HG02938 (cell line): ENCODE measurements at regions not wholly inside any gene's neighbourhood (a gene's known extent, or its start where the extent isn't known, plus 50 kb on each side); places are given as distances from the start of the nearest gene placed in this dataset.

Source experiments
- ATAC-seq: cut with Tn5 transposase; IDR thresholded peaks from one replicate; pipeline ENCODE4 v1.9.1; 2021; ENCODE audit warnings: mild to moderate bottlenecking, moderate library complexity; ENCODE audit not compliant: unreplicated experiment

- ATAC-seq: no peak
Measured at GRCh38 chr3:148075771-148076716, 621.7 kb upstream of the AGTR1 start.

DNA sequence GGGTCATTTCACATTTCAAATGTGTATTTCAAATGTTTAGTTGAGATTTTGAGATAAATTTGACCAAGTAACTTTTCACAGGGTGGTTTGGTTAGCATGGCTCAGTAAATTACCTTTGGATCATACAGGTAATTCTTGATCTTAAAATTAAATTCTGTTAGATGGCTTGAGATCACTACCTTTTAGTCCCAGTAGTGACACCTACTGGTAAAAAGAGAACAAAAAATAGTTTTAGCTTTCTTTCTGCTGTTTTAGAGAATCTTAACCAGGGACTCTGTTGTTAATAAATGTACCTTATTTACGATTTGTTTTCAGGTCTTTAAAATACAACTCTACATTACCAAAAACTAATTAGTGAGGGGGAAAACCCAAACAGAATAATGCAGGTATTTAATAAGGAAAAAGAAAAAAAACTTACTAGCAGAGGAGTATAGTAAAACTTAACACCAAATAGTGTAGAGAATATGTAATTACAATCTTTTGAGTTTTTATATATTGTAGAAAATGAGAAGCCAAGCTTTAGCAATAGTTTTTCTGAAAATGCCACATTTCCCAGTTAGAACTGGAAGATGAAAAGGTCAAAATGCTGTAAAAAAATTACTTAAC, 620.3 kb upstream of the AGTR1 start:
- ATAC-seq: no peak

GRCh38 chr3:148077965-148078364, 619.7 kb upstream of the AGTR1 start:
- no peak for ATAC-seq

GRCh38 chr3:148078658-148079057, 619.0 kb upstream of the AGTR1 start:
- no peak for ATAC-seq

DNA sequence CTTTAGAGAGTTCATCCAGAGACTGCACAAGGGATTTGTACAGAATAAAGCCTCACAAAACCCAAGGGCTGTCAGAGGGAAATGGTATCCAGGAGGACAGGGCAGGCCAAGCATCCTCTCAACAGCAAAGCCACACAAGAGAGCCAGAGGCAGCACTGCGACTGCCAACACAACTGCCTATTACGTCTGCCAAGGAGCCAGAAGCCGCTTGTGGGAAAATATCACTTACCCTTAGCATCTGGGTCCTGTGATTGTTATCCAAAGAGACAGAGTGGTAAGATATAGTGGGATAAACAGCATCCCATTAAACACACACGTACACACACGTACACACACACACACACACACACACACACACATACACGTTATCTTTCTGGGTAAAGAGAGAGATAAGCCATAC, 618.3 kb upstream of the AGTR1 start:
- ATAC-seq: no peak

GRCh38 chr3:148081926-148082325, 615.8 kb upstream of the AGTR1 start:
- ATAC-seq: no peak

DNA sequence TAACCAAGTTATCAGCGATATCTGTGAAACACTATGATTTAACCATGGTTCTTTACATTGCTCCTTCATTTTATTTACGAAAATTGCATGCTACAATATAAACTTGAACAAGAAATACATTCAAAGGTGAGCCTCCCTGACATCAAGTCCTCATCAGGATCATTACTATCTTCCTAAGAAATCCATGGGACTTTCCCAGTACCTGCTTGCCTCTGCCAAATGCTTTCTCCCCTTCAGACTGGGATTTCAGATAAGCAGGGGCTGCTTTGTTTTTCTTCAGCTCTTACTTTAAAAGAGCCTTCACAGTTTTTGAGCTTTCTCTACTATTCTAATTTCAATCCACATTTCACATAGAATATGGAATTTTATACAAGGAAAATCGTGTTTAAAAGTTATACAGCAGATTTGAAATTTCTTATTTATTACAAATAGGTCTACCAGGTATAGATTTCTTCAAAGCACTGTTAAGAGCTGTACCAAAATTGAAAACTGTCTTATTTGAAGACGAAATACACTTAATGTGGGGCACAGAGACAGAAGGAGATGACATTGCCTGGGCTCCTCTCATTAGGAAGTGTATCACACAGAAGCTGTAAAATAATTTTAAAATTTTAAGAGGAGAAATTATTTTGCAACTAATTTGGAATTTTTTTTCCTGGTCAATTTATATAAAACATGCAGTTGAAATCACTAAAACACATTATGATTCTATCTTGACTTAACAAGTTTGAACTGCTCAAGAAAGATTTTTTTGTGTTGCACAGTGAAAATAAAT, 615.0 kb upstream of the AGTR1 start:
- ATAC-seq: no peak

DNA sequence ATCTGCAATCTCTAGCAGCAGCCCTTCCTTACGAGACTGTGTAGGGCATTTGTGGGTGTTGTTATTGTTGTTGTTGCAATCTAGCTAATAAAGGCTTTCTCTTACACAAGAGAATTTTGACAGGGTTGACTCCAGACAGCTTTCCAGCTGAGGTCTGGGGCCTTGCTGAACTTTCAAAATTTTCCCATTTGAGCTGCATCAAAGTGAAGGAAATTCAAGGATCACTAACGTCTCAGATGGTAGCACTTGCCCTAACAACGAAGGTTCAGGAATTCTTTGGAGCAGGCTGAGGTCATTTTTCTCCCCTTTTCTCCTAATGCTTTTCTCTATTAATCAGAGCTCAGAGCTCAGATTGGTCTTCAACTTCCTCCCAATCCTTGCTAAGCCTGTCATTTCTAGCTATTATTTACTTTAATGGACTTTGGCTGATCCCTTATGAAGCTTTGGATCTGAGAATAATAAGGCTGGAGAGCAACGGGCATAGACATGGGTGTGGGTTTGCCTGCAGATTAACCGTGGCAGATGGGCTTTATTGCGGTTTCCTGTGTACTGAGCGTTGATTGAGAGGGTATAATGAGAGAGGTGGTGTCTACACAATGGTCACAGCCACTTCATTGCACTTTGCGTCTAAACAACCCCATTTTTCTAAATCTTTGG, 614.0 kb upstream of the AGTR1 start:
- ATAC-seq: no peak

- peak; percentile 91 for ATAC-seq
Measured at GRCh38 chr3:148084931-148085330, 612.8 kb upstream of the AGTR1 start.

GRCh38 chr3:148087601-148088371, 609.9 kb upstream of the AGTR1 start:
- ATAC-seq: no peak

GRCh38 chr3:148089171-148089570, 608.5 kb upstream of the AGTR1 start:
- no peak for ATAC-seq

- ATAC-seq: no peak
Measured at GRCh38 chr3:148090156-148090555, 607.5 kb upstream of the AGTR1 start.

DNA sequence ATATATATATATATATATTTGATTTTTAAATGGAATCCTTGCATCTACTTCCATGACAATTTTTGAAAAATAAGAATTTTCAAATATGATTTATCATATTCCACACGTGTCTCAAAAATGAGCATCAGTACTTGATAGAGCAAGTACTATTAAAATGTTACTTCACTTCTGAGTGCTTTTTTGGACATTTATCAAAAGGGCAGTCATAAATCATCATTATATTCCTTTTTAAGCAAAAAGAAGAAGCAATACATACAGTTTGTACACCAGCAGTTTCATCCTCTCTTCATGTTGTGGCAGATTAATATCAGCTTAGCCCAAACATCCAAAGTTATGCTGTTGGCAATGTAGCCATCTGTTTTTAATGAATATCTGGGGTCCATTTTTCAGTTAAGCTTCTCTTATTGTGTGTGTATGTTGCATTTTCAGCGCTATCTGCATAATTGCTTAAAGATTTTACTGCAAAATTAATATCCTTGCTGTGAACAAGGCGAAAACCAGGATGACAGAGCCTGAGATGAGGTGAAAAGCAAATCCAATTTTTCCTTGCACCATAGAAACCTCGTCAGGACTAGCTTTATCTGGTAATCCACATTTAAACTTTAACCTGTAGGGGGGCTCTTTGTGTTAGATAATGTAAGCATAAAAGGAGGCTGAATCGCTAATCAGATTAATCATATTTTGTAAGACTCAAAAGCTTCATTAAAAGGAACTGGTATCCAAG, 604.9 kb upstream of the AGTR1 start:
- no peak for ATAC-seq

DNA sequence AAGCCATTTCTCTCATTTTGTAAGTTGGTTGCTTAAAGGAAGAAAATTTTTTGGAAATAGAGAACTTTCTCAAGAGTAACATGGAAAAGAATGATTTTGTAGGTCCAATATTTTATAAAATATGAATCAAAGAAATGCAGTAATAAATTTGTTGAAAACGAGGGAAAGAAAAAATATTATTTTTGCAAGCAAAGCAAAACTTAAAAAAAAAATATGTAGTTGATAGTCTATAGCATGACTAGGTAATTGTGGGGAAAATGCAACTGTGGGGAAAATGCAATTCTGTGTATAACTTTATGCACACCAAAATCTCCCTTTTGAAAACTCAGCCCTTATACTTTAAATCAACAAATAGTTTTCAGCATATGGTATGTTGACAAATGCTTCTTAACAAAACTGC, 604.0 kb upstream of the AGTR1 start:
- ATAC-seq: no peak

- ATAC-seq: no peak
Measured at GRCh38 chr3:148095962-148096361, 601.7 kb upstream of the AGTR1 start.

GRCh38 chr3:148100476-148100875, 597.2 kb upstream of the AGTR1 start:
- no peak for ATAC-seq

GRCh38 chr3:148101061-148101460, 596.6 kb upstream of the AGTR1 start:
- ATAC-seq: no peak

DNA sequence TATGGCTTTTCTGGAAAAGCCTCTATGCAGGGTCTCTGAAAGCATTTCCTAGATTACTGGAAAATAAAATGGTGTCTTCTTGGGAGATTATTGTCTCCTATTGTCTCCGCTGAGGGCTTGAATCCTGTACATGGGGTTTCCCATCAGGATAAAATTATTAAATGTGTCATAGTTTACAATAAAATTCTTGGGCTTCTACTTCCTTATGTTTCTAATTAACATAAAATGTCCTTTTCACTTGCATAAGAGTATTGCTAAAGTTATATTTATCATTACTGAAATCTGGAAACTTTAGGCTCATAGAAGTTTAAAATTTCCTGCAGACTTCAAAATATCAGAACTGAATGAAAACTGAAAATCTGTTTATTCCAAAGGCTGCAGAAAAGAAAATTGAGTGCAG, 595.5 kb upstream of the AGTR1 start:
- ATAC-seq: no peak

GRCh38 chr3:148106062-148106461, 591.6 kb upstream of the AGTR1 start:
- ATAC-seq: no peak

GRCh38 chr3:148126956-148127355, 570.7 kb upstream of the AGTR1 start:
- no peak for ATAC-seq
